H1 (cell line): ENCODE measurements at regions not wholly inside any gene's neighbourhood (a gene's known extent, or its start where the extent isn't known, plus 50 kb on each side); places are given as distances from the start of the nearest gene placed in this dataset.

Source experiments
- CTCF ChIA-PET: fragments of 300-600 bp; sonication (Branson Sonifier 250); formaldehyde crosslinking; loops from one replicate; lab custom pipeline; 2021; ENCODE audit not compliant: partially characterized antibody; lab: Charles Lee
- POLR2A ChIA-PET: fragments of 300-600 bp; sonication (Branson Sonifier 250); formaldehyde crosslinking; loops from one replicate; lab custom pipeline; 2021; ENCODE audit warnings: inconsistent platforms; ENCODE audit not compliant: partially characterized antibody; lab: Charles Lee
- DNase-seq, 2 experiments: peaks; one replicate each; pipeline versions ENCODE4 v3.0.0 to v3.0.0-alpha.2; 2010 to 2022; ENCODE audit warnings: low spot score in 2 of 2, low read depth in 1 of 2, mixed read lengths in 1 of 2
- FAIRE-seq: peaks from 2 replicates; lab custom pipeline; 2011; peaks lifted over from hg19 to GRCh38; lab: Jason Lieb, UNC
- H2AFZ ChIP-seq: 2 replicates; pipeline ENCODE4 v1.8.1; 2012; ENCODE audit warnings: low read length, inconsistent platforms
- H2AK5ac ChIP-seq: 2 replicates; pipeline ENCODE4 v1.6.1; 2013; ENCODE audit warnings: low read depth, low read length
- H2BK120ac ChIP-seq: replicated peaks from 2 replicates; pipeline ENCODE3; 2013; ENCODE audit warnings: low read depth, low read length, inconsistent platforms
- H2BK12ac ChIP-seq: 2 replicates; pipeline ENCODE4 v1.6.1; 2013; ENCODE audit warnings: low read depth, low read length
- H2BK15ac ChIP-seq: 2 replicates; pipeline ENCODE4 v1.6.1; 2013; ENCODE audit warnings: low read length
- H2BK20ac ChIP-seq: 2 replicates; pipeline ENCODE4 v1.6.1; 2013; ENCODE audit warnings: low read length
- H2BK5ac ChIP-seq: 2 replicates; pipeline ENCODE4 v1.6.1; 2013; ENCODE audit warnings: low read depth, low read length
- H3K14ac ChIP-seq: 2 replicates; pipeline ENCODE4 v1.6.1; 2013; ENCODE audit warnings: inconsistent platforms; ENCODE audit not compliant: insufficient read length
- H3K18ac ChIP-seq: 2 replicates; pipeline ENCODE4 v1.6.1; 2013; ENCODE audit warnings: low read length; ENCODE audit errors: extremely low read depth
- H3K23ac ChIP-seq: 2 replicates; pipeline ENCODE4 v1.6.1; 2013; ENCODE audit warnings: inconsistent platforms; ENCODE audit not compliant: insufficient read length
- H3K23me2 ChIP-seq: 2 replicates; pipeline ENCODE4 v1.6.1; 2013; ENCODE audit warnings: low read depth, low read length
- H3K27ac ChIP-seq: 2 replicates; pipeline ENCODE4 v1.6.1; 2011; ENCODE audit warnings: low read depth, low read length, inconsistent platforms
- H3K27me3 ChIP-seq, 4 experiments: replicated peaks in 1 of 4; 1 replicate in 1 of 4; 2 replicates in 3 of 4; pipeline versions ENCODE4 v1.6.1 to v1.8.1; 2011 to 2013; ENCODE audit warnings: low read length in 3 of 4, mild to moderate bottlenecking in 3 of 4, inconsistent platforms in 2 of 4, mixed read lengths in 2 of 4, moderate library complexity in 1 of 4; ENCODE audit not compliant: control insufficient read depth in 3 of 4, insufficient read depth in 3 of 4; ENCODE audit errors: extremely low read depth in 1 of 4
- H3K36me3 ChIP-seq, 4 experiments: 2 replicates each; pipeline versions ENCODE4 v1.6.1 to v1.8.1; 2011 to 2013; ENCODE audit warnings: mild to moderate bottlenecking in 4 of 4, low read length in 3 of 4, moderate library complexity in 2 of 4, control low read depth in 1 of 4, inconsistent platforms in 1 of 4; ENCODE audit not compliant: insufficient read depth in 4 of 4, control insufficient read depth in 2 of 4
- H3K4ac ChIP-seq: replicated peaks from 2 replicates; pipeline ENCODE3; 2013; ENCODE audit warnings: low read length, low read depth, mixed read lengths, inconsistent platforms; ENCODE audit not compliant: insufficient read length
- H3K4me1 ChIP-seq, 4 experiments: replicated peaks in 1 of 4; 1 replicate in 1 of 4; 2 replicates in 3 of 4; pipeline versions ENCODE4 v1.6.1 to v1.8.1; 2011 to 2013; ENCODE audit warnings: low read length in 3 of 4, inconsistent platforms in 2 of 4, mixed read lengths in 1 of 4; ENCODE audit not compliant: insufficient read depth in 4 of 4, control insufficient read depth in 3 of 4
- H3K4me2 ChIP-seq, 2 experiments: 2 replicates each; pipeline versions ENCODE4 v1.6.1 to v1.8.1; 2011 to 2013; ENCODE audit warnings: low read depth in 2 of 2, low read length in 2 of 2, control low read depth in 1 of 2, inconsistent platforms in 1 of 2, mild to moderate bottlenecking in 1 of 2; ENCODE audit not compliant: insufficient read depth in 1 of 2
- H3K4me3 ChIP-seq, 4 experiments: fragments of 200-600, 300-600 bp in 1 of 4; sonication (generic), shearing (Covaris generic), sonication (Bioruptor Twin) in 1 of 4; 2 replicates each; pipeline versions ENCODE4 v1.5.1 to v1.8.1; 2011 to 2016; ENCODE audit warnings: low read length in 4 of 4, low read depth in 3 of 4, control low read depth in 2 of 4, inconsistent platforms in 2 of 4, mild to moderate bottlenecking in 2 of 4, mixed read lengths in 1 of 4, moderate library complexity in 1 of 4; ENCODE audit not compliant: insufficient read depth in 2 of 4; ENCODE audit errors: extremely low read depth in 1 of 4
- H3K56ac ChIP-seq: replicated peaks from 2 replicates; pipeline ENCODE3; 2013; ENCODE audit warnings: low read depth, mild to moderate bottlenecking, mixed read lengths, low read length, inconsistent platforms; ENCODE audit not compliant: insufficient read length
- H3K79me1 ChIP-seq: 2 replicates; pipeline ENCODE4 v1.6.1; 2013; ENCODE audit warnings: low read depth, low read length, control low read depth
- H3K79me2 ChIP-seq, 2 experiments: 2 replicates each; pipeline versions ENCODE4 v1.6.1 to v1.8.1; 2012 to 2013; ENCODE audit warnings: low read length in 2 of 2, mild to moderate bottlenecking in 2 of 2, inconsistent platforms in 1 of 2; ENCODE audit not compliant: insufficient read depth in 2 of 2, control insufficient read depth in 1 of 2
- H3K9ac ChIP-seq, 4 experiments: replicated peaks in 1 of 4; 1 replicate in 1 of 4; 2 replicates in 3 of 4; pipeline versions ENCODE4 v1.6.1 to v1.8.1; 2011 to 2013; ENCODE audit warnings: low read depth in 3 of 4, low read length in 3 of 4, control low read depth in 2 of 4, mild to moderate bottlenecking in 2 of 4, moderate library complexity in 2 of 4, inconsistent platforms in 1 of 4; ENCODE audit errors: extremely low read depth in 1 of 4
- H3K9me3 ChIP-seq, 2 experiments: 2 replicates each; pipeline versions ENCODE4 v1.6.1 to v1.8.1; 2012 to 2013; ENCODE audit warnings: mild to moderate bottlenecking in 2 of 2, moderate library complexity in 2 of 2, control low read depth in 1 of 2, inconsistent platforms in 1 of 2, low read depth in 1 of 2, low read length in 1 of 2, mixed read lengths in 1 of 2; ENCODE audit not compliant: insufficient read depth in 2 of 2
- H4K20me1 ChIP-seq, 2 experiments: replicated peaks in 1 of 2; 2 replicates each; pipeline versions ENCODE3 to v1.8.1; 2011 to 2013; ENCODE audit warnings: inconsistent platforms in 2 of 2, low read length in 2 of 2, mild to moderate bottlenecking in 1 of 2; ENCODE audit not compliant: insufficient read depth in 2 of 2, control insufficient read depth in 1 of 2
- H4K5ac ChIP-seq: 2 replicates; pipeline ENCODE4 v1.6.1; 2013; ENCODE audit warnings: low read length, low read depth, mixed read lengths, inconsistent platforms; ENCODE audit not compliant: insufficient read length
- H4K8ac ChIP-seq: 2 replicates; pipeline ENCODE4 v1.8.0; 2013; ENCODE audit warnings: mild to moderate bottlenecking, moderate library complexity, low read length, inconsistent platforms; ENCODE audit not compliant: insufficient read depth; ENCODE audit errors: extremely low read depth
- H4K91ac ChIP-seq: replicated peaks from 2 replicates; pipeline ENCODE3; 2013; ENCODE audit warnings: low read length, mixed read lengths, inconsistent platforms; ENCODE audit not compliant: insufficient read length
- E2F6 ChIP-seq: IDR thresholded peaks from 2 replicates; pipeline ENCODE4 v1.6.1; 2012; ENCODE audit warnings: inconsistent platforms
- EZH2 ChIP-seq: fragments of 200-600 bp; sonication (generic); IDR thresholded peaks from 2 replicates; pipeline ENCODE4 v1.7.1; 2012; ENCODE audit warnings: low read depth, mild to moderate bottlenecking, moderate library complexity, low read length, inconsistent platforms; ENCODE audit not compliant: severe bottlenecking
- WGBS, 2 experiments: shearing (Covaris generic) in 1 of 2; methylation state at CpG; one replicate each; pipeline versions ENCODE4 v1.1.6 to v1.1.7; 2013 to 2015; ENCODE audit warnings: low lambda C conversion rate in 2 of 2, mixed read lengths in 2 of 2, inconsistent platforms in 1 of 2, low coverage in 1 of 2, missing lambda C conversion rate in 1 of 2; ENCODE audit not compliant: insufficient replicate concordance in 2 of 2, insufficient coverage in 1 of 2, insufficient read length in 1 of 2; ENCODE audit errors: extremely low coverage in 1 of 2, missing lambda C conversion rate in 1 of 2; 5-methylcytosine and 5-hydroxymethylcytosine counted together

- Histone ChIP-seq H3K4me3 (no peak overlapping the region), H4K20me1 (no peaks in the 10 kb centered on the region), H3K9ac (no peak overlapping the region), H4K8ac (no peak overlapping the region), H3K36me3 (no peaks in the 10 kb centered on the region), H2BK120ac (no peak overlapping the region), H3K18ac (no peak overlapping the region), H3K79me2 (no peaks in the 10 kb centered on the region), H3K4me2 (no peak overlapping the region), H2AK5ac (no peak overlapping the region), H3K4me1 (no peaks in the 10 kb centered on the region), H3K23ac (no peak overlapping the region), H4K91ac (no peak overlapping the region), H4K5ac (no peak overlapping the region), H3K14ac (no peak overlapping the region), H3K23me2 (no peaks in the 10 kb centered on the region), H2AFZ (no peak overlapping the region), H3K79me1 (no peaks in the 10 kb centered on the region), H3K27me3 (no peaks in the 10 kb centered on the region), H3K56ac (no peak overlapping the region), H3K9me3 (peaks cover 3 to 6% of the 10 kb centered on the region in 2 experiments; a peak in 2 of 4 replicates), H3K27ac (no peak overlapping the region), H2BK15ac (no peak overlapping the region), H3K4ac (no peak overlapping the region), H2BK20ac (no peak overlapping the region), H2BK12ac (no peak overlapping the region), H2BK5ac (no peak overlapping the region)
- ChIA-PET POLR2A (no interaction called here), CTCF (interaction anchor here (0.9 to 1.5 kb wide), 2 partner anchors 14 to 36 kb away, joined by 4 read pairs; no protein-coding TSS in a partner anchor)
- FAIRE-seq (no peak), DNase-seq (no peak)
- WGBS, 2 experiments: 79% methylated on average over 2 of the region's 2 CpGs; no CpG with 5 or more reads in 1 of the 2 experiments
- TF ChIP-seq E2F6 (no peak), EZH2 (no peak)
Measured at GRCh38 chr2:8558956-8559355, 122.9 kb upstream of the ID2 start.
